ENCODE measurements at regions not wholly inside any gene's neighbourhood (a gene's known extent, or its start where the extent isn't known, plus 50 kb on each side); places are given as distances from the start of the nearest gene placed in this dataset.

DNA sequence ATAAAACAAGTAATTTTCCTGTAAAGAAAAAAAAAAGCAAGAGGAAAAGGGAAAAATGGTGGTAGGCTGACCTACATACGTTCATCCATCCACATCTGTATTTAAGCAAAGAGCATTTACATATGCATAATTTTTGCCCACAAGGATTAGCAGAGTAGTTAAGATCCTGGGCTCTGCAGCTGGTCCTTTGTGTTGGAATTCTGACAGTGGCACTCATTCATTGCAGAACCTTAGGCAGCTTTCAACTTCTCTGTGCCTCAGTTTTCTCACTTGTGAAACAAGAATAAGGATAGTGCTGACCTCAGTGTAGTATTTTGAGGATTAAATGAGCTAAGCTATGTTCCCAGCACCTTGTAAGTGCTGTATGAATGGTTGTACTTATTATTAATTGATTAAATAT is 211.3 kb downstream of the ARL4C start:
- TF ChIP-seq, protein P1, sequence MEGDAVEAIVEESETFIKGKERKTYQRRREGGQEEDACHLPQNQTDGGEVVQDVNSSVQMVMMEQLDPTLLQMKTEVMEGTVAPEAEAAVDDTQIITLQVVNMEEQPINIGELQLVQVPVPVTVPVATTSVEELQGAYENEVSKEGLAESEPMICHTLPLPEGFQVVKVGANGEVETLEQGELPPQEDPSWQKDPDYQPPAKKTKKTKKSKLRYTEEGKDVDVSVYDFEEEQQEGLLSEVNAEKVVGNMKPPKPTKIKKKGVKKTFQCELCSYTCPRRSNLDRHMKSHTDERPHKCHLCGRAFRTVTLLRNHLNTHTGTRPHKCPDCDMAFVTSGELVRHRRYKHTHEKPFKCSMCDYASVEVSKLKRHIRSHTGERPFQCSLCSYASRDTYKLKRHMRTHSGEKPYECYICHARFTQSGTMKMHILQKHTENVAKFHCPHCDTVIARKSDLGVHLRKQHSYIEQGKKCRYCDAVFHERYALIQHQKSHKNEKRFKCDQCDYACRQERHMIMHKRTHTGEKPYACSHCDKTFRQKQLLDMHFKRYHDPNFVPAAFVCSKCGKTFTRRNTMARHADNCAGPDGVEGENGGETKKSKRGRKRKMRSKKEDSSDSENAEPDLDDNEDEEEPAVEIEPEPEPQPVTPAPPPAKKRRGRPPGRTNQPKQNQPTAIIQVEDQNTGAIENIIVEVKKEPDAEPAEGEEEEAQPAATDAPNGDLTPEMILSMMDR (conservative IDR thresholded peaks at IDR 0.05; ENCODE audit: low read depth, low read length): no peak
- TF ChIP-seq EZH2 (IDR thresholded peaks at IDR 0.05; ENCODE audit: borderline replicate concordance, low read depth, low read length, poor library complexity, severe bottlenecking): no peak
